ENCODE measurements at regions not wholly inside any gene's neighbourhood (a gene's known extent, or its start where the extent isn't known, plus 50 kb on each side); places are given as distances from the start of the nearest gene placed in this dataset.

- TF ChIP-seq POLR2A (IDR thresholded peaks at IDR 0.05) (no peak), CTCF (IDR thresholded peaks at IDR 0.05) (no peak)
Measured at GRCh38 chr17:21522755-21523336, 146.7 kb downstream of the KCNJ12 start.

All from heart left ventricle (tissue), 13 donors.